ENCODE measurements at regions not wholly inside any gene's neighbourhood (a gene's known extent, or its start where the extent isn't known, plus 50 kb on each side); places are given as distances from the start of the nearest gene placed in this dataset.

GRCh38 chr20:48195121-48195870 is 410.0 kb upstream of the SULF2 start:
- H3K27ac ChIP-seq (ENCODE audit: low read length, poor library complexity, severe bottlenecking), result no peak overlapping the region
- H3K23ac ChIP-seq (ENCODE audit: low read length in 2 of 2), result no peak overlapping the region
- H3K9me3 ChIP-seq (ENCODE audit: control insufficient read depth, low read length), result no peaks in the 10 kb centered on the region
- H3K14ac ChIP-seq (ENCODE audit: low read length in 2 of 2), result no peak overlapping the region
- no peak overlapping the region for H4K91ac ChIP-seq (ENCODE audit: low read length)
- H3K4ac ChIP-seq (ENCODE audit: low read depth in 1 of 2, low read length in 2 of 2), result no peak overlapping the region
- H3K9ac ChIP-seq (ENCODE audit: low read length), result no peak overlapping the region
- no peak overlapping the region for H3K4me3 ChIP-seq (ENCODE audit: insufficient read depth in 1 of 2, low read depth in 1 of 2, low read length in 2 of 2)
- no peak for DNase-seq
- H2BK12ac ChIP-seq (ENCODE audit: low read length in 2 of 2), result no peak overlapping the region
- H3K4me1 ChIP-seq (ENCODE audit: control insufficient read depth, insufficient read depth, low read depth, low read length), result peaks cover 5% of the 10 kb centered on the region
- H3K79me1 ChIP-seq (replicated peaks; ENCODE audit: low read length, poor library complexity, severe bottlenecking), result no peaks in the 10 kb centered on the region
- H2BK15ac ChIP-seq (ENCODE audit: low read depth, poor library complexity, severe bottlenecking), result no peak overlapping the region
- H3K4me2 ChIP-seq (ENCODE audit: low read length, poor library complexity, severe bottlenecking), result no peak overlapping the region
- no peak overlapping the region for H4K8ac ChIP-seq (ENCODE audit: low read length)
- no peak overlapping the region for H3K18ac ChIP-seq (ENCODE audit: low read depth in 1 of 2, low read length in 2 of 2)
- peaks cover 0 to 54% of the 10 kb centered on the region in 2 experiments for H3K27me3 ChIP-seq (ENCODE audit: control insufficient read depth in 1 of 2, insufficient read depth in 1 of 2, low read length in 2 of 2)
- no peak overlapping the region for H2AFZ ChIP-seq (ENCODE audit: low read depth, low read length)
- 87% methylated on average over 9 of the region's 9 CpGs for WGBS
- no peak overlapping the region for H2BK5ac ChIP-seq (ENCODE audit: low read depth, low read length, poor library complexity, severe bottlenecking)
- H3K36me3 ChIP-seq (ENCODE audit: control insufficient read depth in 1 of 2, insufficient read depth in 2 of 2, low read depth in 1 of 2, low read length in 2 of 2), result no peaks in the 10 kb centered on the region
- H2AK5ac ChIP-seq (ENCODE audit: low read length, severe bottlenecking), result no peak overlapping the region
- no peak overlapping the region for H2BK120ac ChIP-seq (ENCODE audit: low read depth, low read length)

GRCh38 chr20:48194583-48194982 is 409.3 kb upstream of the SULF2 start:
- Histone ChIP-seq H2BK120ac (ENCODE audit: low read depth, low read length) (no peak overlapping the region), H3K27ac (ENCODE audit: low read length, poor library complexity, severe bottlenecking) (no peak overlapping the region), H2BK15ac (ENCODE audit: low read depth, poor library complexity, severe bottlenecking) (no peak overlapping the region), H4K91ac (ENCODE audit: low read length) (no peak overlapping the region), H3K4me3 (ENCODE audit: insufficient read depth in 1 of 2, low read depth in 1 of 2, low read length in 2 of 2) (no peak overlapping the region), H3K4ac (ENCODE audit: low read depth in 1 of 2, low read length in 2 of 2) (no peak overlapping the region), H2AK5ac (ENCODE audit: low read length, severe bottlenecking) (no peak overlapping the region), H3K18ac (ENCODE audit: low read depth in 1 of 2, low read length in 2 of 2) (no peak overlapping the region), H3K4me1 (ENCODE audit: control insufficient read depth, insufficient read depth, low read depth, low read length) (peaks cover 5% of the 10 kb centered on the region), H3K27me3 (ENCODE audit: control insufficient read depth in 1 of 2, insufficient read depth in 1 of 2, low read length in 2 of 2) (peaks cover 0 to 55% of the 10 kb centered on the region in 2 experiments), H2BK5ac (ENCODE audit: low read depth, low read length, poor library complexity, severe bottlenecking) (no peak overlapping the region), H3K79me1 (replicated peaks; ENCODE audit: low read length, poor library complexity, severe bottlenecking) (no peaks in the 10 kb centered on the region), H2BK12ac (ENCODE audit: low read length in 2 of 2) (no peak overlapping the region), H3K23ac (ENCODE audit: low read length in 2 of 2) (no peak overlapping the region), H4K8ac (ENCODE audit: low read length) (no peak overlapping the region), H3K14ac (ENCODE audit: low read length in 2 of 2) (no peak overlapping the region), H3K36me3 (ENCODE audit: control insufficient read depth in 1 of 2, insufficient read depth in 2 of 2, low read depth in 1 of 2, low read length in 2 of 2) (no peaks in the 10 kb centered on the region), H2AFZ (ENCODE audit: low read depth, low read length) (no peak overlapping the region), H3K9ac (ENCODE audit: low read length) (no peak overlapping the region), H3K9me3 (ENCODE audit: control insufficient read depth, low read length) (no peaks in the 10 kb centered on the region), H3K4me2 (ENCODE audit: low read length, poor library complexity, severe bottlenecking) (no peak overlapping the region)
- 91% methylated on average over 16 of the region's 17 CpGs for WGBS
- no peak for DNase-seq

GRCh38 chr20:48193627-48194425 is 408.5 kb upstream of the SULF2 start:
- no peak overlapping the region for H3K14ac ChIP-seq (ENCODE audit: low read length in 2 of 2)
- H4K8ac ChIP-seq (ENCODE audit: low read length), result no peak overlapping the region
- H2BK12ac ChIP-seq (ENCODE audit: low read length in 2 of 2), result no peak overlapping the region
- no peak overlapping the region for H3K23ac ChIP-seq (ENCODE audit: low read length in 2 of 2)
- H4K91ac ChIP-seq (ENCODE audit: low read length), result no peak overlapping the region
- WGBS, result 90% methylated on average over 11 of the region's 11 CpGs
- H2AK5ac ChIP-seq (ENCODE audit: low read length, severe bottlenecking), result no peak overlapping the region
- peaks cover 5% of the 10 kb centered on the region for H3K4me1 ChIP-seq (ENCODE audit: control insufficient read depth, insufficient read depth, low read depth, low read length)
- no peaks in the 10 kb centered on the region for H3K79me1 ChIP-seq (replicated peaks; ENCODE audit: low read length, poor library complexity, severe bottlenecking)
- H2BK5ac ChIP-seq (ENCODE audit: low read depth, low read length, poor library complexity, severe bottlenecking), result no peak overlapping the region
- H2BK15ac ChIP-seq (ENCODE audit: low read depth, poor library complexity, severe bottlenecking), result no peak overlapping the region
- H2AFZ ChIP-seq (ENCODE audit: low read depth, low read length), result no peak overlapping the region
- H3K27ac ChIP-seq (ENCODE audit: low read length, poor library complexity, severe bottlenecking), result no peak overlapping the region
- H3K4ac ChIP-seq (ENCODE audit: low read depth in 1 of 2, low read length in 2 of 2), result no peak overlapping the region
- no peak overlapping the region for H2BK120ac ChIP-seq (ENCODE audit: low read depth, low read length)
- H3K18ac ChIP-seq (ENCODE audit: low read depth in 1 of 2, low read length in 2 of 2), result no peak overlapping the region
- H3K9ac ChIP-seq (ENCODE audit: low read length), result no peak overlapping the region
- DNase-seq, result no peak
- H3K36me3 ChIP-seq (ENCODE audit: control insufficient read depth in 1 of 2, insufficient read depth in 2 of 2, low read depth in 1 of 2, low read length in 2 of 2), result no peaks in the 10 kb centered on the region
- peaks cover 0 to 53% of the 10 kb centered on the region in 2 experiments for H3K27me3 ChIP-seq (ENCODE audit: control insufficient read depth in 1 of 2, insufficient read depth in 1 of 2, low read length in 2 of 2)
- H3K4me3 ChIP-seq (ENCODE audit: insufficient read depth in 1 of 2, low read depth in 1 of 2, low read length in 2 of 2), result no peak overlapping the region
- no peaks in the 10 kb centered on the region for H3K9me3 ChIP-seq (ENCODE audit: control insufficient read depth, low read length)
- no peak overlapping the region for H3K4me2 ChIP-seq (ENCODE audit: low read length, poor library complexity, severe bottlenecking)

GRCh38 chr20:48192109-48192508 is 406.8 kb upstream of the SULF2 start:
- Histone ChIP-seq H2BK12ac (ENCODE audit: low read length in 2 of 2) (no peak overlapping the region), H3K27me3 (ENCODE audit: control insufficient read depth in 1 of 2, insufficient read depth in 1 of 2, low read length in 2 of 2) (peaks cover 0 to 52% of the 10 kb centered on the region in 2 experiments), H3K4me2 (ENCODE audit: low read length, poor library complexity, severe bottlenecking) (no peak overlapping the region), H3K36me3 (ENCODE audit: control insufficient read depth in 1 of 2, insufficient read depth in 2 of 2, low read depth in 1 of 2, low read length in 2 of 2) (no peaks in the 10 kb centered on the region), H2BK120ac (ENCODE audit: low read depth, low read length) (no peak overlapping the region), H3K23ac (ENCODE audit: low read length in 2 of 2) (no peak overlapping the region), H3K14ac (ENCODE audit: low read length in 2 of 2) (no peak overlapping the region), H3K79me1 (replicated peaks; ENCODE audit: low read length, poor library complexity, severe bottlenecking) (no peaks in the 10 kb centered on the region), H3K9me3 (ENCODE audit: control insufficient read depth, low read length) (no peaks in the 10 kb centered on the region), H3K18ac (ENCODE audit: low read depth in 1 of 2, low read length in 2 of 2) (no peak overlapping the region), H3K4me3 (ENCODE audit: insufficient read depth in 1 of 2, low read depth in 1 of 2, low read length in 2 of 2) (no peak overlapping the region), H2AK5ac (ENCODE audit: low read length, severe bottlenecking) (no peak overlapping the region), H3K27ac (ENCODE audit: low read length, poor library complexity, severe bottlenecking) (no peak overlapping the region), H4K8ac (ENCODE audit: low read length) (no peak overlapping the region), H3K9ac (ENCODE audit: low read length) (no peak overlapping the region), H4K91ac (ENCODE audit: low read length) (no peak overlapping the region), H2BK15ac (ENCODE audit: low read depth, poor library complexity, severe bottlenecking) (no peak overlapping the region), H3K4me1 (ENCODE audit: control insufficient read depth, insufficient read depth, low read depth, low read length) (peaks cover 7% of the 10 kb centered on the region), H2BK5ac (ENCODE audit: low read depth, low read length, poor library complexity, severe bottlenecking) (no peak overlapping the region), H2AFZ (ENCODE audit: low read depth, low read length) (no peak overlapping the region), H3K4ac (ENCODE audit: low read depth in 1 of 2, low read length in 2 of 2) (no peak overlapping the region)
- DNase-seq, result no peak
- 94% methylated on average over 11 of the region's 12 CpGs for WGBS
